ENCODE measurements at regions not wholly inside any gene's neighbourhood (a gene's known extent, or its start where the extent isn't known, plus 50 kb on each side); places are given as distances from the start of the nearest gene placed in this dataset.

GRCh38 chr21:34289856-34290255 lies 74.0 kb upstream of the KCNE2 start:
- TF ChIP-seq POLR2A (IDR thresholded peaks at IDR 0.05) (no peak), CTCF (IDR thresholded peaks at IDR 0.05) (no peak)
